ENCODE measurements at regions not wholly inside any gene's neighbourhood (a gene's known extent, or its start where the extent isn't known, plus 50 kb on each side); places are given as distances from the start of the nearest gene placed in this dataset.
"Not testable (repeated sequence)": the region's sequence is repeated elsewhere in the genome, so short reads cannot be mapped to it uniquely, and the experiment has no call there.

DNA sequence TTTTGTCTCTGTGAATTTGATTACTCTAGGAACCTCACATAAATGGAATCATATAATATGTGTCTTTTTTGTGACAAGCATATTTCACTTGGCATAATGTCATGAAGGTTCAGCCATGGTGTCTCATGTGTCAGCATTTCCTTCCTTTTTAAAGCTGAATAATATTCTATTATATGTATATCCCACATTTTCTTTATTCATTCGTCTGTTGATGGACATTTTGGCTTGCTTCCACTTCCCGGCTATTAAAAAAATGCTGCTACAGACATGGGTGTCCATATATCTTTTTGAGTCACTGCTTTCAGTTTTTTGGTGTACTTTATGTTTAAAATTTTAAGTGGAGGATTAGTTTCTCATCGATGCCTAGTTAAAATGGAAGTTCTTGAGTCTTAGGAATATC is 59.8 kb upstream of the C5orf63 start:
- no peak for DNase-seq

GRCh38 chr5:127136908-127137307 is 63.6 kb upstream of the C5orf63 start:
- no peak for DNase-seq

DNA sequence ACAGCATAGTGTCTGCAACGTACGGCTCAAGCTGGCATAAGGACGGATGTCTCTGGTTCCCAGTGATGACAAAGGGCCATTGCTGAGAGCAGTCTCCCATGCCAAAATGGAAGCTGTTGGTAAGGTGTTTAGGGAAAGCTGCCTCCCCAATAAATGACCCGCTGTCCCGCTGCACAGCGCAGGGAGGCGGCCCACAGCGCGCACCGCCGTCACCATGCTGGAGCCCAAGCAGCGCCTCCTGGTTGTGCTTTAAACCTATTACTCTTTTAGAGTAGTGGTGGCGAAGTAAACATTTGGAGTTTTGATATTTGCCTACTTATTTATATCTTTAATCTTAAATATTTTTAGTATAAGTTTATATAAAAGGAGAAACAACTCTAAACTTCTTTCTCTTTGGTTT is 70.4 kb upstream of the C5orf63 start:
- DNase-seq = no peak

DNA sequence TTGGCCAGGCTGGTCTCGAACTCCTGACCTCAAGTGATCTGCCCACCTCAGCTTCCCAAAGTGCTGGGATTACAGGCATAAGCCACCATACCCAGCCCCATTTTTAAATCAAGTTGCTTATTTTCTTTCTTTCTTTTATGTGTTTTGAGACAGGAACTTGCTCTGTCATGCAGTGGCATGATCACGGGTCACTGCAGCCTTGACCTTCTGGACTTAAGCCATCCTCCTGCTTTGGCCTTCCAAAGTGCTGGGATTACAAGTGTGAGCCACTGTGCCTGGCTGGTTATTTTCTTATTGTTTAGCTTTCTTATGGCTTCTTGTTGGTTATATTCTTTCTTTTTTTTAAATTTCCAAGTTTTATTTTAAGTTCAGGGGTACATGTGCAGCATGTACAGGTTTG is 79.7 kb upstream of the C5orf63 start:
- DNase-seq = no peak

GRCh38 chr5:127153521-127153920 is 80.2 kb upstream of the C5orf63 start:
- DNase-seq = no peak

- DNase-seq = no peak
Measured at GRCh38 chr5:127163750-127164149, 90.4 kb upstream of the C5orf63 start.

GRCh38 chr5:127170918-127171600 is 97.8 kb upstream of the C5orf63 start:
- DNase-seq = no peak

DNA sequence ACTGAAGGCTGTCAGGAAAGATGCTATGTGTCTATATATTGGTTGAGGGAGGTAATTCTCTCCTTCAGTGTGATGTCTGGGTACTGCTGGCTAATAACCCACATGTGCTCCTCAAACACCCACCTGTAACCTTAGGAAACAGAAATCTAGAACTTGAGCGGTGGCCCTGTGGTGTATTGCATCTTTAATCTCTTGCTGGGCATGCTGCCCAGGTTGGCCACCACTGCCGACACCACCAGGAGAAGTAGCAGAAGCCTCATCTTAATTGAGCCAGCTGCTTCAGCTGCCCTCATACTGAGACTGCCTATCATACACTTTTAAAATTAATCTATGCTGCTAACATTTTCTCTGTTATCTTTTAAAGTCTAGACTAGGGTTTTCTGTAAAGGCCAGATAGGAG is 103.5 kb upstream of the C5orf63 start:
- DNase-seq = no peak

DNA sequence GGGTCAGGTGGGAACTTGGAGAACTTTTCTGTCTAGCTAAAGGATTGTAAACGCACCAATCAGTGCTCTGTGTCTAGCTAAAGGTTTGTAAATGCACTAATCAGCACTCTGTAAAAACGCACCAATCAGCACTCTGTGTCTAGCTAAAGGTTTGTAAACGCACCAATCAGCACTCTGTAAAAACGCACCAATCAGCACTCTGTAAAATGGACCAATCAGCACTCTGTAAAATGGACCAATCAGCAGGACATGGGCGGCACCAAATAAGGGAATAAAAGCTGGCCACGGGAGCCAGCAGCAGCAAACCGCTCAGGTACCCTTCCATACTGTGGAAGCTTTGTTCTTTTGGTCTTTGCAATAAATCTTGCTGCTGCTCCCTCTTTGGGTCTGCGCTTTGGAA is 108.0 kb upstream of the MEGF10 start:
- not testable (repeated sequence) for DNase-seq

DNA sequence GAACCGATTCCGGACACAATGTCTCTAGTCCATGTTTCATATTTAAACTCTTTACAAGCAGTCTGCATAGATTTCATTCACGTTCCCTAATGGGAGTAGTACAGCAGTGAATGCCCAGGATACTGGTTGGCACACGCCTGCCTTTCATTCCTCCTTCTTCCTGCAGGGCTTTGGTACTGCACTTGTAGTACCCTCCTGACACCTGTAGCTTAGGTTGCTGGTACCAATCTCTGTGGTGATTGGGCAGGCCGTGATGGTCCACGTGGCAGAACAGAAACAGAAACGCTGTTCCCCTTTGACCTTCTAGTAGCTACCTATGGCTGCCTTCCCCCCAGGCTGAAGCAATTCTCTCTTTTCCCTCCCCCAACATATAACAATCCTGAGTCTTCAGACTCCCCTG is 107.3 kb upstream of the MEGF10 start:
- no peak for DNase-seq

- peak; percentile 13 for DNase-seq
Measured at GRCh38 chr5:127184851-127185250, 105.7 kb upstream of the MEGF10 start.

DNA sequence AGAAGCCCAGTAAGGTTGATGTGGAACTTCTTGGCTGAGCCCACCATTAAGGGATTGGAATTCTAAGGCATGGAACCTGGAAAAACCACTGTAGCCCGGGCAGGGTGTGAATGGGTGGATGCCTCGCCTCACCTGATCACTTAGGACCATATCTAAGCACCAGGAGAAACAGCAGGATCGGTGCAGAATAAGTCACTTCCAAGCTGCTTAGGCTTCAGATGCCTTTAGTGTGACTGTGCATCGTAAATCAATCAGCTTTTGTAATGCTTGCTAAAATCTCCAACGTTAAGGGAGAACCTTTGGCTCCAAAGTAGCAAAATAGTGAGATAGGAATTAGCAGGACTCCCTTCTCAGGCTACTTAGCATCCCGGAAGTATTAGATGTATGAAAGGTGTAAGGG is 103.9 kb upstream of the MEGF10 start:
- DNase-seq = peak; percentile 26

GRCh38 chr5:127187706-127188105 is 102.9 kb upstream of the MEGF10 start:
- DNase-seq = no peak

DNA sequence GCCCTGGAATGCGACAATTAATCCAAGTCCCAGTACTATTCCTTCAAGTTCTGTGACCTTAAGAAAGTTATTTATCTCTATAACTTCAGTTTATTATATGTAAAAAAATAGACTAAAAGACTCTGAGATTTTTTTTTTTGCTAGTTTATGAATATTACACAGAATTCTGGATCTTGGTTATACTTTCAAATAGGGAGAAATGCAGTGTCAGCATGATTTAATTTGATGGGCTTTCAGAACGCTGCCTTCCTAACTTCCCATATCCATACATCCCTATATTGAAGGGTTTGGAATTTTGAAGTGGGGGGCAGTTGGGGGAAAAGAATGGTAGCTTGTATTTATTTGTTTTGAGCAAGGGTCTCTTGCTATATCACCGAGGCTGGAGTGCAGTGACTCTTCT is 98.4 kb upstream of the MEGF10 start:
- no peak for DNase-seq

DNA sequence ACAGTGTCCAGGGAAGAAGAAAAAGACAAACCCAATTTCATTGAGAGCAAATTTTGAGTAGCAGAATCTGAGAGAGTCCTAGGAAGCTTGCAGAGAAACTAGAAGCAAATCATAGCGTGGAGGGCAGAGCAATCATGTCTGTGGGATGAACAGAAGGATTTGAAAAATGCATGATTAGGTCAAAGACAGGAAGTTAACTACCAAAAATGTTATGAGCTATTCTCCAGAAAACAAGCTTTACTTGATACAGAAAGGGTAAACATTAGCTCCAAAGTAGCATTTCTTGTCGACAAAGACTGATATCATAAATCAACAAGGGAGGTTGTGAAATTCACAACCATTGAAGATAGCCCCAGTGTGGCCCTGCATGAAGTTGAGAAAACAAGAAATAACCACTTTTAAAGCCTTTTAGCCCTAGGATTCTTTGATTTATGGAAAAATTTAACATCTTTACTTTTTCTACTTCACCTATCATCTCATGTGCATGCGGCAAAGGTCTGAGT is 97.7 kb upstream of the MEGF10 start:
- DNase-seq = no peak

DNA sequence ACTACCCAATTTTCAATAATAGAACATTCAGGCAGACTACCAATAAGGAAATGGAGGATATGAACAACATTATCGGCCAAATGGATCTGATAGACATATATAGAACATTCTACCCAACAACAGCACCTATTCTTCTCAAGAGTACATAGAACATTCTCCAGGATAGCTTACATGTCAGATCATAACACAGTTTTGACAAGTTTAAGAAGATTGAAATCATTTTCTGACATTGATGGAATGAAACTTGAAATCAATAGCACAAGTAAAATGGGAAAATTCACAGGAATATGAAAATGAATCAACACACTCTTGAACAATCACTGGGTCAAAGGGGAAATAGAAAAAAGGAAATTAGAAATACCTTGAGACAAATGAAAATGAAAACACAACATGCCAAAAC is 94.6 kb upstream of the MEGF10 start:
- no peak for DNase-seq

DNA sequence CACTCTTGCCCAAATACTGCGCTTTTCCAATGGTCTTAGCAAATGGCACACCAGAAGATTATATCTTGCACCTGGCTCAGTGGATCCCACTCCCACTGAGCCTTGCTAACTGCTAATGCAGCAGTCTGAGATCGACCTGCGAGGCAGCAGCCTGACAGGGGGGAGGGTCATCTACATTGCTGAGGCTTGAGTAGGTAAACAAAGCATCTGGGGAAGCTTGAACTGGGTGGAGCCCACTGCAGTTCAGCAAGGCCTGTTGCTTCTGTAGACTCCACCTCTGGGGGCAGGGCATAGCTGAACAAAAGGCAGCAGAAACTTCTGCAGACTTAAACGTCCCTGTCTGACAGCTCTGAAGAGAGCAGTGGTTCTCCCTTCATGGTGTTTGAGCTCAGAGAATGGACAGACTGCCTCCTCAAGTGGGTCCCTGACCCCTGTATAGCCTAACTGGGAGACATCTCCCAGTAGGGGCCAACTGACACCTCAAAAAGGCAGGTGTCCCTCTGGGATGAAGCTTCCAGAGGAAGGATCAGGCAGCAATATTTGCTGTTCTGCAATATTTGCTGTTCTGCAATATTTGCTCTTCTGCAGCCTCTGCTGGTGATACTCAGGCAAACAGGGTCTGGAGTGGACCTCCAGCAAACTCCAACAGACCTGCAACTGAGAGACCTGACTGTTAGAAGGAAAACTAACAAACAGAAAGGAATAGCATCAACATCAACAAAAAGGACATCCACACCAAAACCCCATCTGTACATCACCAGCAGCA is 93.0 kb upstream of the MEGF10 start:
- not testable (repeated sequence) for DNase-seq

DNA sequence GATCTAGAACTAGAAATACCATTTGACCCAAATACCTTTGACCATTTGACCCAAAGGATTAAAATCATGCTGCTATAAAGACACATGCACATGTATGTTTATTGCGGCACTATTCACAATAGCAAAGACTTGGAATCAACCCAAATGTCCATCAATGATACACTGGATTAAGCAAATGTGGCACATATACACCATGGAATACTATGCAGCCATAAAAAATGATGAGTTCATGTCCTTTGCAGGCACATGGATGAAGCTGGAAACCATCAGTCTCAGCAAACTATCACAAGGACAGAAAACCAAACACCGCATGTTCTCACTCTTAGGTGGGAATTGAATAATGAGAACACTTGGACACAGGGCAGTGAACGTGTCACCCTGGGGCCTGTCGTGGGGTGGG is 87.9 kb upstream of the MEGF10 start:
- DNase-seq = not testable (repeated sequence)

DNA sequence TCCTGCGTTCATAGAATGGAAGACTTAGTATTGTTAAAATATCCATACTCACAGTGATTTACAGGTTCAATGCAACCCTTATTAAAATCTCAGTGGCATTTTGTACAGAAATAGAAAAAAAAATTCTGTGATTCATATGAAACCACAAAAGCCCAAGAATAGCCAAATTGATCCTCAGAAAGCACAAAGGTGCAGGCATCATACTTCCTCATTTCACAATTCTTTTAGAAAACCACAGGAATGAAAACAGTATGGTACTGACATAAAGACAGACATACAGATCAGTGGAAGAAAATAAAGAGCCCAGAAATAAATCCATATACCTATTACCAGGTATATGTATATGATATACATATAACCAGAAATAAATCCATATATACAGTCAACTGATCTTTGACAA is 86.8 kb upstream of the MEGF10 start:
- peak; percentile 73 for DNase-seq

GRCh38 chr5:127205147-127205546 is 85.4 kb upstream of the MEGF10 start:
- DNase-seq = no peak

- DNase-seq = peak; percentile 90
Measured at GRCh38 chr5:127206320-127207113, 84.1 kb upstream of the MEGF10 start.

- DNase-seq = no peak
Measured at GRCh38 chr5:127210042-127210441, 80.6 kb upstream of the MEGF10 start.

- no peak for DNase-seq
Measured at GRCh38 chr5:127213231-127213630, 77.4 kb upstream of the MEGF10 start.

DNA sequence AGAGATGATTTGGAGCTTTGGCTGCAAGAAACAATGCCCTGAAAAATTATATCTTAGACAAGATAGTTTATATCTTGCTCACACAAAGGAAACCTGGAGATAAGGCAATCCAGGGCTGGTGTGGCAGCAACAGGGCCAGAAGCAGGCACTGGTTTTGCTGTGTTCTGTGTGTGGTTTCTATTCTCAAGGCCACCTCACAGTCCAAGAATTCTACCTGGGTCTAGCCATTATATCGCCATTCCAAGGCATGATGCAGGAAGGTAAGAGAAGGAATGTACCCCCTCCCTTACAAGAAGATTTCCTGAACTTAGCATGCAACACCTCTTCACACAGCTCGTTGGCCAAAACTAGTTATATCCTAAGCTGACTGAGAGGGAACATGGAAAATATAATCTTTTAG is 74.5 kb upstream of the MEGF10 start:
- no peak for DNase-seq

All from fibroblast of skin of right quadriceps (primary cell).